ENCODE measurements at regions not wholly inside any gene's neighbourhood (a gene's known extent, or its start where the extent isn't known, plus 50 kb on each side); places are given as distances from the start of the nearest gene placed in this dataset.

- Histone ChIP-seq H3K27ac (ENCODE audit: low read depth in 2 of 2, low read length in 2 of 2) (no peak overlapping the region), H3K27me3 (ENCODE audit: control insufficient read depth in 2 of 2, insufficient read depth in 2 of 2, low read length in 2 of 2) (no peaks in the 10 kb centered on the region), H3K4me1 (ENCODE audit: control insufficient read depth in 2 of 2, insufficient read depth in 2 of 2, low read length in 2 of 2) (no peaks in the 10 kb centered on the region), H3K9me3 (ENCODE audit: control insufficient read depth in 2 of 2, low read length in 2 of 2) (no peaks in the 10 kb centered on the region), H3K4me3 (ENCODE audit: low read length in 2 of 2) (no peak overlapping the region), H3K9ac (ENCODE audit: low read depth in 1 of 2, low read length in 2 of 2) (no peak overlapping the region), H3K36me3 (ENCODE audit: control insufficient read depth in 2 of 2, insufficient read depth in 2 of 2, low read length in 2 of 2) (no peaks in the 10 kb centered on the region)
Observed at GRCh38 chr2:489838-490237, 187.4 kb downstream of the TMEM18 start.

- H3K4me1 ChIP-seq (ENCODE audit: control insufficient read depth in 2 of 2, insufficient read depth in 2 of 2, low read length in 2 of 2) = no peaks in the 10 kb centered on the region
- no peaks in the 10 kb centered on the region for H3K27me3 ChIP-seq (ENCODE audit: control insufficient read depth in 2 of 2, insufficient read depth in 2 of 2, low read length in 2 of 2)
- H3K9me3 ChIP-seq (ENCODE audit: control insufficient read depth in 2 of 2, low read length in 2 of 2) = no peaks in the 10 kb centered on the region
- no peak overlapping the region for H3K4me3 ChIP-seq (ENCODE audit: low read length in 2 of 2)
- no peaks in the 10 kb centered on the region for H3K36me3 ChIP-seq (ENCODE audit: control insufficient read depth in 2 of 2, insufficient read depth in 2 of 2, low read length in 2 of 2)
- no peak overlapping the region for H3K9ac ChIP-seq (ENCODE audit: low read depth in 1 of 2, low read length in 2 of 2)
- H3K27ac ChIP-seq (ENCODE audit: low read depth in 2 of 2, low read length in 2 of 2) = no peak overlapping the region
Observed at GRCh38 chr2:489084-489483, 188.1 kb downstream of the TMEM18 start.

DNA sequence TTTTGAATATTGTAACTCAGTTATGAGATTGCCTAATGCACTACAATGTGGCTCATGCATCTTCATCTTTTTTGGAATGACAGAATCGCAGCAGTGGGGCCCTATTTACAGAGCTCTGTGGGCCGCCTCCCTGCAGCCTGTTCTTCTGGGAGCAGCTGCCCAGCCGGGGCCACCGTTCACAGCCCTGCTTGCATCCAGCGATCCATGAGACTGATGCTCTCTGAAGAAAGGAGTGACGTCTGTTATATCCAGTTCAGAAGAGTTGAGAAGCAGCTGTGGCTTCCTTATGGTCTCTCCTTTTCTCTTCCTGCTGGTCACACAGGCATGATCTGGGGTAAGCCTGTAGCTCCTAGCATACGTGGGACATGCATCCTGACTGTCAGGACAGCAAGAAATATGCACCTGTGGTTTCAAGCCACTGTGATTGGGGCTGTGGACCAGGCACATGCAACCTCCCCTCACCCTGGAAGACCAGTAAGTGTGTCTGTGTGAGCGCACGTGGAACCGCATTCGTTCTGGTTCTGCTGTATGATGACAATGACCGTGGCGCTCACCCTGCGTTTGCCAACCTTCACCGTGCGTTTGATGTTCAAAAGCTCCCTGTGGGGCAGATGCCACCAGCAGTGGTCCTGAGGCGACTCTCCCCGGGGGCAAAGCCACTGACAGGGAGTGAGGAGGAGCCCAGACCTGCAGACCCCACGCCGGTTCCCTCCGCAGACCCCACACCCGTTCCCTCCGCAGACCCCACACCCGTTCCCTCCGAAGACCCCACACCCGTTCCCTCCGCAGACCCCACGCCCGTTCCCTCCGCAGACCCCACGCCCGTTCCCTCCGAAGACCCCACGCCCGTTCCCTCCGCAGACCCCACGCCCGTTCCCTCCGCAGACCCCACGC lies 189.8 kb downstream of the TMEM18 start:
- no peak overlapping the region for H3K4me3 ChIP-seq (ENCODE audit: low read length in 2 of 2)
- no peaks in the 10 kb centered on the region for H3K4me1 ChIP-seq (ENCODE audit: control insufficient read depth in 2 of 2, insufficient read depth in 2 of 2, low read length in 2 of 2)
- no peak overlapping the region for H3K9ac ChIP-seq (ENCODE audit: low read depth in 1 of 2, low read length in 2 of 2)
- H3K36me3 ChIP-seq (ENCODE audit: control insufficient read depth in 2 of 2, insufficient read depth in 2 of 2, low read length in 2 of 2) = no peaks in the 10 kb centered on the region
- no peaks in the 10 kb centered on the region for H3K9me3 ChIP-seq (ENCODE audit: control insufficient read depth in 2 of 2, low read length in 2 of 2)
- H3K27me3 ChIP-seq (ENCODE audit: control insufficient read depth in 2 of 2, insufficient read depth in 2 of 2, low read length in 2 of 2) = no peaks in the 10 kb centered on the region
- no peak overlapping the region for H3K27ac ChIP-seq (ENCODE audit: low read depth in 2 of 2, low read length in 2 of 2)

DNA sequence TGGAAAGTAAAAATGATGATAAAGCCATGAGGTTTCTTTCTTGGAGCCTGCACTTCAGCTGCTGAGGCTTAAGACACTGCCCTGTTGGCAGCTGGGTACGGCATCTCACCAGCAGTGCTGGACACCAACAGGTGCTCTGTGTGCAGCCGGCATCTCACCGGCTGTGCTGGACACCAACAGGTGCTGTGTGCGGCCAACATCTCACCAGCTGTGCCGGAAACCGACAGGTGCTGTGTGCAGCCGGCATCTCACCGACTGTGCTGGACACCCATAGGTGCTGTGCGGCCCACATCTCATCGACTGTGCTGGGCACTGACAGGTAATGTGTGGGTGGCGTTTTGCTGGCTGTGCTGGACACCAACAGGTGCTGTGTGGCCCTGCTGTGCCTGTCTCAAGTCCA lies 190.8 kb downstream of the TMEM18 start:
- H3K9me3 ChIP-seq (ENCODE audit: control insufficient read depth in 2 of 2, low read length in 2 of 2) = no peaks in the 10 kb centered on the region
- no peak overlapping the region for H3K4me3 ChIP-seq (ENCODE audit: low read length in 2 of 2)
- no peaks in the 10 kb centered on the region for H3K36me3 ChIP-seq (ENCODE audit: control insufficient read depth in 2 of 2, insufficient read depth in 2 of 2, low read length in 2 of 2)
- no peak overlapping the region for H3K27ac ChIP-seq (ENCODE audit: low read depth in 2 of 2, low read length in 2 of 2)
- no peaks in the 10 kb centered on the region for H3K27me3 ChIP-seq (ENCODE audit: control insufficient read depth in 2 of 2, insufficient read depth in 2 of 2, low read length in 2 of 2)
- H3K4me1 ChIP-seq (ENCODE audit: control insufficient read depth in 2 of 2, insufficient read depth in 2 of 2, low read length in 2 of 2) = no peaks in the 10 kb centered on the region
- no peak overlapping the region for H3K9ac ChIP-seq (ENCODE audit: low read depth in 1 of 2, low read length in 2 of 2)

DNA sequence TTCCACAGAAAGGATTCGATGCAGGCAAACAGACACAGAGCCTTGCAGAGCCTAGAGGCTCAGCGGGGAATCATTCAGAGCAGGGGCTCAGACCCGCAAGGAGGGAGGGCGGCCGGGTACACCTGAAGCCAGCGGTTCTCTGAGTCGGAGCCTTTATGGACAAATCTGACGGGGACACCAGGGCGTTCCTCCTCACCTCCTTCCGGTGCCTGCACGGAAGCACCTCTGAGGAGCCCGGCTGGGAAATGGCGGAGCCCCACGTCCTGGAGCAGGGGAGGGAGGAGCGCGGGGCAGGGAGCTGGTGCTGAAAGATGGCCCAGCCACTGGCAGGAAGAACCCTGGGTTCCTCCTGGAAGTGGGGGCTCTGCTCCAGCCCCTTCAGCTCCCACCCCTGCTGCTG lies 193.5 kb upstream of the ALKAL2 start:
- Histone ChIP-seq H3K36me3 (ENCODE audit: control insufficient read depth in 2 of 2, insufficient read depth in 2 of 2, low read length in 2 of 2) (no peaks in the 10 kb centered on the region), H3K27me3 (ENCODE audit: control insufficient read depth in 2 of 2, insufficient read depth in 2 of 2, low read length in 2 of 2) (peaks cover 0 to 3% of the 10 kb centered on the region in 2 donors), H3K9me3 (ENCODE audit: control insufficient read depth in 2 of 2, low read length in 2 of 2) (no peaks in the 10 kb centered on the region), H3K4me1 (ENCODE audit: control insufficient read depth in 2 of 2, insufficient read depth in 2 of 2, low read length in 2 of 2) (no peaks in the 10 kb centered on the region), H3K27ac (ENCODE audit: low read depth in 2 of 2, low read length in 2 of 2) (no peak overlapping the region), H3K9ac (ENCODE audit: low read depth in 1 of 2, low read length in 2 of 2) (no peak overlapping the region), H3K4me3 (ENCODE audit: low read length in 2 of 2) (no peak overlapping the region)

- Histone ChIP-seq H3K27ac (ENCODE audit: low read depth in 2 of 2, low read length in 2 of 2) (no peak overlapping the region), H3K9me3 (ENCODE audit: control insufficient read depth in 2 of 2, low read length in 2 of 2) (no peaks in the 10 kb centered on the region), H3K36me3 (ENCODE audit: control insufficient read depth in 2 of 2, insufficient read depth in 2 of 2, low read length in 2 of 2) (no peaks in the 10 kb centered on the region), H3K4me1 (ENCODE audit: control insufficient read depth in 2 of 2, insufficient read depth in 2 of 2, low read length in 2 of 2) (no peaks in the 10 kb centered on the region), H3K27me3 (ENCODE audit: control insufficient read depth in 2 of 2, insufficient read depth in 2 of 2, low read length in 2 of 2) (peaks cover 0 to 3% of the 10 kb centered on the region in 2 donors), H3K4me3 (ENCODE audit: low read length in 2 of 2) (peak overlapping the region; percentile 26 to 63), H3K9ac (ENCODE audit: low read depth in 1 of 2, low read length in 2 of 2) (no peak overlapping the region)
Observed at GRCh38 chr2:479490-480176, 191.7 kb upstream of the ALKAL2 start.

DNA sequence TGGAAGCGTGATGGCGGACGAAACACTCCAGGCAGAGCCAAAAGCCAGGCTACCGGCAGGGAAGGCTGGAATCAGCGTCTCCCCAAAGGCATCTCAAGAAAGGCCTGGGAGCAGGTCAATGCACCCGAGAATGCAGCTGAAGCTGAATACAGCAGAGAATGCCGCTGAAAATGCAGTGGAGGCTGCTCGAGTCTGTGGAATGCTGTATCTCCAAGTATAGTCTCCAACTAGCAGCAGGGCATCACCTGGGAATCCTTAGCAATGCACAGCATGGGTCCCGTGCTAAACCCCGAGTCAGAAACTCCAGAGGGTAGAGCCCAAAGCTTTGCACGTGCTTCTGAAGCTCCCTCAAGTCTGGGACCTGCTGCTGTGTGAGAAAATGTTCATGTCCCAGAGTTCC lies 191.1 kb upstream of the ALKAL2 start:
- Histone ChIP-seq H3K36me3 (ENCODE audit: control insufficient read depth in 2 of 2, insufficient read depth in 2 of 2, low read length in 2 of 2) (no peaks in the 10 kb centered on the region), H3K4me3 (ENCODE audit: low read length in 2 of 2) (no peak overlapping the region), H3K4me1 (ENCODE audit: control insufficient read depth in 2 of 2, insufficient read depth in 2 of 2, low read length in 2 of 2) (no peaks in the 10 kb centered on the region), H3K9me3 (ENCODE audit: control insufficient read depth in 2 of 2, low read length in 2 of 2) (no peaks in the 10 kb centered on the region), H3K9ac (ENCODE audit: low read depth in 1 of 2, low read length in 2 of 2) (no peak overlapping the region), H3K27ac (ENCODE audit: low read depth in 2 of 2, low read length in 2 of 2) (no peak overlapping the region), H3K27me3 (ENCODE audit: control insufficient read depth in 2 of 2, insufficient read depth in 2 of 2, low read length in 2 of 2) (peaks cover 0 to 3% of the 10 kb centered on the region in 2 donors)

DNA sequence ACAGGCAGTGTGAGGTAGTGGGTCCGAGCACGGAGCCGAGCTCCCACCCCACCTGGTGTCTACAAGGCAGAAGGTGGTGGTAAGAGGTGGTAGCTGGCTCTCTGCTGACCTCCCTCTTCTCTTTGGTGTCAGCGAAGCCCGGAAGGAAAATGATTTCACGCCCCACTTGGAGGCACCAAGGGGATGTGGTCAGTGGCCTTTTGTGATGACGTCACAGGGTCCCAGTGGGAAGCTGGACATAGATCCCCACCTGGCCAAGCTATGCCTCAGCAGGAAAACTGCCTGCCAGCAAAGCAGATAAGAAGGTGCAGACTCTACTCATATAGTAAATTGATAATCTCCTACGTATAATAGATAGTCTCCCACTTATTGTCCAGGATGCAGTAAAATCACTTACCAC lies 183.7 kb upstream of the ALKAL2 start:
- Histone ChIP-seq H3K4me1 (ENCODE audit: control insufficient read depth in 2 of 2, insufficient read depth in 2 of 2, low read length in 2 of 2) (peaks cover 0 to 3% of the 10 kb centered on the region in 2 donors), H3K27ac (ENCODE audit: low read depth in 2 of 2, low read length in 2 of 2) (no peak overlapping the region), H3K4me3 (ENCODE audit: low read length in 2 of 2) (no peak overlapping the region), H3K36me3 (ENCODE audit: control insufficient read depth in 2 of 2, insufficient read depth in 2 of 2, low read length in 2 of 2) (no peaks in the 10 kb centered on the region), H3K9me3 (ENCODE audit: control insufficient read depth in 2 of 2, low read length in 2 of 2) (no peaks in the 10 kb centered on the region), H3K9ac (ENCODE audit: low read depth in 1 of 2, low read length in 2 of 2) (no peak overlapping the region), H3K27me3 (ENCODE audit: control insufficient read depth in 2 of 2, insufficient read depth in 2 of 2, low read length in 2 of 2) (peaks cover 14 to 15% of the 10 kb centered on the region in 2 donors)

GRCh38 chr2:469514-469913 lies 181.6 kb upstream of the ALKAL2 start:
- Histone ChIP-seq H3K9ac (ENCODE audit: low read depth in 1 of 2, low read length in 2 of 2) (no peak overlapping the region), H3K36me3 (ENCODE audit: control insufficient read depth in 2 of 2, insufficient read depth in 2 of 2, low read length in 2 of 2) (no peaks in the 10 kb centered on the region), H3K9me3 (ENCODE audit: control insufficient read depth in 2 of 2, low read length in 2 of 2) (no peaks in the 10 kb centered on the region), H3K4me3 (ENCODE audit: low read length in 2 of 2) (no peak overlapping the region), H3K27ac (ENCODE audit: low read depth in 2 of 2, low read length in 2 of 2) (no peak overlapping the region), H3K27me3 (ENCODE audit: control insufficient read depth in 2 of 2, insufficient read depth in 2 of 2, low read length in 2 of 2) (peaks cover 14% of the 10 kb centered on the region in 2 donors), H3K4me1 (ENCODE audit: control insufficient read depth in 2 of 2, insufficient read depth in 2 of 2, low read length in 2 of 2) (peaks cover 0 to 3% of the 10 kb centered on the region in 2 donors)

DNA sequence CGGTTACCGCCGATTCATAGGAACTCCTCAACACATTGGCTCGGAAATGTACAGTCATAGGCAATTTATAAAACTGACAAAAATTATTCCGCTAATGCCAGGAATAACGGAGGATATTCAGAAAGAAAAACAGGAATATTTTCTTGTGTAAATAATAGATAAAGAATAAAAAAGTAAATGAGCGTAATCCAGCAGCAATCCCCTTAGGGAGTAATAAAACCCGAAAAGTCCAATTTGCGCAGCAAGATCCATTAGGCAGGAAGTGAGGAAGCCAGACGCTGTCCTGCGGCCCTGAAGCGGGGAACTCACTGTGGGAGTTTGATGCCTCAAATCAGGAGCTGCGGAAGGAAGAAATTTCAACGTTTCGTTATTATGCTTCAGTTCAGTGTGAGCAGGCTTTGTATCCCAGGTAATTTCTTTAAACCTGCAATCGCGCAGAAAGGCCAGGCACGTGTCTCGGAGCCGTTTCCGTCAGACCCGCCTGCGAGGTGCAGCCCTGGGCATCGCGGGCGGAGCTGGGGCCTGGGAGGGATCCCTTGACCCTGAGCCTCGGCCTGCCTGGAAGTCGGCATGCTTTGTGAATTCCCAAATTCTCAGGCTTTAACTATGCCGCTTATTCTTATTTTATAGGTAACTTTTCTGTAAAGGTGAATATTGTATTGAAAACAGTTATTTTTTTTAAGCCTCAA lies 180.9 kb upstream of the ALKAL2 start:
- Histone ChIP-seq H3K4me1 (ENCODE audit: control insufficient read depth in 2 of 2, insufficient read depth in 2 of 2, low read length in 2 of 2) (peaks cover 0 to 3% of the 10 kb centered on the region in 2 donors), H3K9me3 (ENCODE audit: control insufficient read depth in 2 of 2, low read length in 2 of 2) (no peaks in the 10 kb centered on the region), H3K4me3 (ENCODE audit: low read length in 2 of 2) (no peak overlapping the region), H3K27ac (ENCODE audit: low read depth in 2 of 2, low read length in 2 of 2) (no peak overlapping the region), H3K9ac (ENCODE audit: low read depth in 1 of 2, low read length in 2 of 2) (no peak overlapping the region), H3K27me3 (ENCODE audit: control insufficient read depth in 2 of 2, insufficient read depth in 2 of 2, low read length in 2 of 2) (peaks cover 14% of the 10 kb centered on the region in 2 donors), H3K36me3 (ENCODE audit: control insufficient read depth in 2 of 2, insufficient read depth in 2 of 2, low read length in 2 of 2) (no peaks in the 10 kb centered on the region)

All from mucosa of rectum (tissue), 2 donors.